ENCODE measurements at regions not wholly inside any gene's neighbourhood (a gene's known extent, or its start where the extent isn't known, plus 50 kb on each side); places are given as distances from the start of the nearest gene placed in this dataset.

- peak; percentile 49 for TF ChIP-seq CTCF (IDR thresholded peaks at IDR 0.05; ENCODE audit: poor library complexity, severe bottlenecking)
- no peak for TF ChIP-seq POLR2AphosphoS5 (IDR thresholded peaks at IDR 0.05)
- TF ChIP-seq EP300 (conservative IDR thresholded peaks at IDR 0.05; ENCODE audit: poor library complexity, severe bottlenecking): no peak
Observed at GRCh38 chrX:4263030-4263803, 549.8 kb upstream of the PRKX start.

Data from neural cell (in vitro differentiated cells).